GM12864 (cell line): ENCODE measurements at regions not wholly inside any gene's neighbourhood (a gene's known extent, or its start where the extent isn't known, plus 50 kb on each side); places are given as distances from the start of the nearest gene placed in this dataset.

Experiments used
- DNase-seq: peaks from one replicate; pipeline ENCODE4 v3.0.0-alpha.2; 2011; ENCODE audit warnings: low read depth
- H3K4me3 ChIP-seq: 2 replicates; pipeline ENCODE4 v1.5.1; 2011; ENCODE audit warnings: mild to moderate bottlenecking, low read depth, low read length, control low read depth
- CTCF ChIP-seq: IDR thresholded peaks from 2 replicates; pipeline ENCODE4 v1.5.1; 2011; ENCODE audit warnings: low read depth, mild to moderate bottlenecking, moderate library complexity, low read length, control low read depth, inconsistent platforms; ENCODE audit errors: missing control alignments

GRCh38 chr1:68973459-68974244 is 476.8 kb upstream of the DEPDC1 start:
- no peak for DNase-seq
- H3K4me3 ChIP-seq, result no peak overlapping the region
- no peak for TF ChIP-seq CTCF

DNA sequence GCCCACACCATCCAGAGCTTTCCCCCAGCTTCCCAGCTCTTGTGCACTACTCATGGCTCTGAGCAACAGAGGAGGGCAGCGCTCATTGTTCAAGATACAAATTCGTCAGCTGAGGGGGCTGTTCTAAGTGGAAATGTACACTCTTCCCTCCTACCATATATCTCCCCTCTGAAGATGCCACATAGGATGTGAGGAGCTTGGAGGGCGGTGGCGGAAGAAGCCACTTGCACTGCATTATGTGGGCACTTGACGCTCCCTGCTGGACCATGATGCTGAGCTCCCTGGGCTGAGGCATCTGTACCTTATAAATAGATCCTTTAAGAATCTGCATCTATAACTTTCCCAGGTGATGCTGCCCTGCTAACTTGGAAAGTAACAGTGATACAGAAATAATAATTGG is 477.6 kb upstream of the DEPDC1 start:
- DNase-seq, result no peak
- no peak for TF ChIP-seq CTCF
- no peak overlapping the region for H3K4me3 ChIP-seq

- no peak for DNase-seq
- no peak overlapping the region for H3K4me3 ChIP-seq
- no peak for TF ChIP-seq CTCF
These were observed 478.5 kb upstream of the DEPDC1 start for GRCh38 chr1:68975212-68975933.

DNA sequence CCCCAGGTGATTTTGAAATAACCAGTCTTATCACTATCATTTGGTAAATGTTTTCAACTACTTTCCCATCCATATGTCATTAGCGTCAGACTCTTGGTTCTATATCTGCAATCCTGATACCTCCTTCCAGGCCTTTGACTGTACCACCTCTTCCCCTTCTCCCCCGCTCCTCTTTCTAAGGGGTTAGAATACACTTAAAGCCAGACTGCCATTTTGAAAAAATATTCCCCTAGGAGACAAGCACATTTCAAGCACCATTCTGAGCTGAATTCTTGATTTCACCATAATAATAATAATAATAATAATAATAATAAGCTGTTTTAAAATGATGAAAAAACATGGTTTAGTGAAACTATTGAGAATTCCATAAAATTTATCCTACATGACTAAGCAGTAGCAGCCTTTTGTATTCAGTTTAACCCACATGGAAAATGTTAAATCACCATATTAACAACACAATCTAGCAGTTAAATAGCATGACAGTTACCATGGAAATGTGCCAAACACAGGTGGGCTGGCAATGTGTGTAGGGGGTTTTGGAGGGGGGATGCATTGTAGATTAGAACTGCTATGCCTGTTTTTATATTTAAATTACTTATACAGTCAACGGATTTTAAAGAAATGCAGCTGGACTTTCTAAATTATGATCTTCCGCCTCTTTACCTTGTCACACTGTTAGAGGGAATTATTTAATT is 480.2 kb upstream of the DEPDC1 start:
- no peak for TF ChIP-seq CTCF
- no peak overlapping the region for H3K4me3 ChIP-seq
- no peak for DNase-seq

- no peak for DNase-seq
- H3K4me3 ChIP-seq, result no peak overlapping the region
- no peak for TF ChIP-seq CTCF
These were observed 483.0 kb upstream of the DEPDC1 start for GRCh38 chr1:68979891-68980290.

DNA sequence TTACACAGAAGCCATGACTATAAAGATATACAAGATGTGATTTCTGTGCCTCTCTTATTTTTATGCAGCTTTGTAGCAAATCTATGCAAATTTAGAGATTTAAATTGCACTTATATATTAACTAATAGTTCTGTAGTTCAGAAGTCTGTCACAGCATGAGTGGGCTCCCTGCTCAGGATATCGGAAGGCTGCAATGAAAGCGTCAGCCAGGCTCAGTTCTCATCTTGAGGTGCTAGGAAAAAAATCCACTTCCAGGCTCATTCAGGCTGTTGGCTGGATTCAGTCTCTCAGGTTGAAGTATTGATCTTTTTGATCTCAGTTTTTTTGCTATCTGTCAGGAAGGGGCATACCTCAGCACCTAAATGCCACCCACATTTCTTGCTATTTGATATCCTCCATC is 487.4 kb upstream of the DEPDC1 start:
- DNase-seq, result no peak
- no peak for TF ChIP-seq CTCF
- H3K4me3 ChIP-seq, result no peak overlapping the region
